SW480 (cell line): ENCODE measurements at regions not wholly inside any gene's neighbourhood (a gene's known extent, or its start where the extent isn't known, plus 50 kb on each side); places are given as distances from the start of the nearest gene placed in this dataset.

Experiments used
- DNase-seq: peaks from one replicate; pipeline ENCODE4 v3.0.0-alpha.2; 2016; ENCODE audit warnings: low spot score

DNA sequence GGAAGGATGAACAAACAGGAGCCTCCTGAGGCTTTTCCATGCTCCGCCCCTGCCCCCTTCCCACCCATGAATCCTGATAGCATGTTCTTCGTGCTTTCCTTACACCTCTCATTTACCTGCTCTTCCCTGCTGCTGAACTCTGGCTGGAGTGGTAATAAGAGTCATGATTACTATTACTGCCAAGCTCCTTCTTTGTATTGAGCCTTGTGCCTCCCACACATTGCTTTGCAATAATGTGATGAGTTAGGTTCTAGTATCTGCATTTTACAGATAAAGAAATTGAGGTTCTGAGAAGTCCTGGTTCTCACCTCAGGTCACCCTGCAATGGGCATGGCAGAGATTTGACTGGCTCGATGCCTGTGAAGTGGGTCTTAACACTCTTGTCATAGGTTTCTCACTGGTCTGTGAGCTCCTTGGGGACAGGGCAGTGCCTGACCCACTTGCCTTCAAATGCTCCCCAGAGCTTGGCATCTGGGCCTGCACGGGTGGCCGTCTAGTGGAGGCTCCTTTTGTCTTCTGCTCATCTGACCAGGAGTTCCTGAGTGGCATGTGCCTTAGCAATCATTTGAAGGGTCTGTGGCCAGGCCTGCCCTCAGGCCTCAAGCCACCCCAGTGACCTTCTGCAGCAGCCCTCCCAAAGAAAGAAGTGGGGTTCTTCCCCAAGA, 309.2 kb upstream of the ZMIZ1 start:
- DNase-seq, result no peak

- no peak for DNase-seq
These were observed 308.1 kb upstream of the ZMIZ1 start for GRCh38 chr10:78760463-78761310.

DNA sequence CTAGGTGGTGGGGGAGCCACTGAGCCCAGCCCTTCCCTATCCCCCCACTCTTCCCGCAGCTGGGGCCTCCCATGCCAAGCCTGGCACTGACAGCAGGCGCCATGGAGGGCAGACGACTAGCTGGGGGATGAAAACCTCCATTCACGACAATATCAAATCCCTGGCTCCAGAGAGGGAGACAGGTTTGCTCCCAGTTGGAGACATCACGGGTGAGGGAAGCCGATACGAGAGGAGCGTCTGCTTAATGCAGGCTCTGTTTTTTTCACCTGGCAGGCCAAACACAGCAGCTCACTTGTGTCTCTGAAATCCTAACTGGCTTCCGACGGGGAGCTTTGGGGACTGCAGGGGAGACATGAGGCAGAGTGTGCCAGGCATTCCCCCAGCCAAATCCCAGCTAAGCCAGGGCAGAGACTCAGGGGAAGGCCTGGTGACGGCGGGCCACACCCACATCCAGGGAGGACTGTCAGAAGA, 307.4 kb upstream of the ZMIZ1 start:
- no peak for DNase-seq

DNA sequence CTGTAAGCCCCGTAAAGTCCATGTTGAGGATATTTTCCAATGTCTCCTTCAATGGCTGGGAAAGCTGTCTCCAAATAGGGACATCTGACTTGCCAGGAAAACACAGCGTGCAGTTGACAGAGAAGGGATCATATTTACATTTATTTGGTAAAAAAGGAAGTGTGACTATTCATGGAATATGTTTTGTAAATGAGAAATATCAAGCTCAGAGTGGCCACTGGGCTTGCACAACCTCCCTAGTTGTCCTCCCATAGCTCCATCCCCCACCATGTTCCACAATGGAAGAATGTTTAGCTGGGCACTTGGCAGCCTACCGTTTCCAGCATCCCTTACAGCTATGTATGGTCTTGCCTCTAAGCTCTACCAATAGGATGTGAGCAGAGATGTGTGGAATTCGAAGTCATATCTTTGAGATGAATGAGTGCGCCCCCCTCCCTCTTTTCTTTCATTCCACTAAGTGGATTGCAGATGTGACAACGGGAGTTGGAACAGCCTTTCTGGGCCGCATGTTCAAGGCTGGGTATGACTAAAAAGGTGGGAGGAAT, 306.6 kb upstream of the ZMIZ1 start:
- no peak for DNase-seq

- DNase-seq, result no peak
These were observed 305.5 kb upstream of the ZMIZ1 start for GRCh38 chr10:78763234-78763633.

DNA sequence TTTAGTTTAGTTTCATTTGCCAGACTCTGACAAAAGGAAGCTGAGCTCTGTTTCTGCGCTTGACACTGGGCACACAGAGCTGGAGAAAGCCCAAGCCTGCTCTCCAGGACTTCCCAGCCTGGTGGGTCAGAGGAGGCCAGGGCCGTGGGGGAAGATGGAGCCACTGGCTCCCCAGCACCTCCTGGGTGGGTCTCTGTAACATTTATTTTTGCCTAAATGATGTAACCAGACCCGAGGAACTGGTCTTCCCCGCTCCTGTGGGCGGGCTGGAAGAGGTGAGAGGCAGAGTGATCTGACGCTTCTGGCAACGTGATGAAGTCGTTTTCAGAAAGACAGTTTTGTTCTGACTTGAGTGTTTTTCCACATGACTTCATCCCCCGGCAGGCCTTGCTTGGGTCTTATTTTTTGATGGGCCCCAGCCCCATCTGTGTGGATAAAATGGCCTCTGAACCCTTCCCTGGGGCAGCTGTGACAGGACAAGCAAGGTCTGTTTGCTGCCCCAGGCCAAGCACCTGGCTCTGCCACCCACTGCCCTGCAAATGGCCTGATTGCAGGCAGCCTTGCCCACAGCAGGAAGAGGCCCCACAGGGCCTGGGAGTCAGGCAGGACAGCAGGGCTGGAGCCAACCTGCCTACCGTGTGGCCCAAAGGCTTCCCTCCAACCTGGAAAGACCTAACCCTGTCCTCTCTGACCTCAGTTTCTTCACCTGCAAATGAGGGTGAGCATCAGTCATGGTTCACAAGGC, 304.9 kb upstream of the ZMIZ1 start:
- no peak for DNase-seq

DNA sequence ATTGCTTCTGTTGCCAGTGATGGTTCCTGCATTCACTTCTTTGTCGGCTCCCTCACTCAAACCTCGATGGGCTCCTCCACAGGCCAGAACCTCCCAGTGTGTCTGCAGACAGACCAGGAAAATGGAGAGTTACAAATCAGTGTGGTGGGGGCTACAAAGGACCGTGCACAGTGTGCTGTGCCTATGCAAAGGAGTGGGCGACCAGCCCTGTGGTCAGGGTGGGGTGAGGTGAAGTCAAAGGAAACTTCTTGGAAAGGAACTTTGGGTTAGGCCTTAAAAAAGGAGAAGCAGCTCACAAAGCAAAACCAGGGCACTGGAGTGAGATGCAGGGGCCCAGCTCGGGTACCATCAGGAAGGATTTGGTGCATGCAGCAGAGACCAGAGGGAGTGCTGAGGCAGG, 304.3 kb upstream of the ZMIZ1 start:
- DNase-seq, result no peak

- DNase-seq, result no peak
These were observed 303.8 kb upstream of the ZMIZ1 start for GRCh38 chr10:78764846-78765430.

DNA sequence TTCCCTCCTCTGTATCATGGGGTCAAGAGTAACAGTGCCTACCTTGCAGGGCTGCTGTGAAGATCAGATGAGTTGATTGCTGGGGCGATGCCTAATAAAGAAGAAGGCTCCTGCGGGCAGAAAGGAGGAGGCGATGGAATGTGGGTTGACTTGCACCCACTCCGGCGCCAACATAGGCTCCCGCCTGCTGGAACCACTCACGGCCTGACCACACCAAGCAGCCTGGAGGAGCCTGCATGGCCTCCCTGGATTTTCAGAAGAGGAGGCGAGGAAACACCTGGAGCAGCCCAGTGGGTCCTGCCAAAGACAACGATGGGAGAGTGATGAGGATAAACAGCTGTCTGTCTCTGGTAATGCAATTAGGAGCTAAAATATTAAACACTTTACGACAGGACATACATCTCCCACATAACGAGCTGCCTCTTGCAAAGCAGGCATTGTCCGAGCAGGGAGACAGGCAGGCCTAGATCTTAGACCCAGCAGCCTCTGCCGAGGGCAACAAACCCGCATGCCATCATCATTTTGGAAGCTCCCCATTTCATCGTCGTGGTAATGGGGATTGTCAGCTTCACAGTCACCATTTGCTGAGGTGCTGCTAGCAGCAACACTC, 302.9 kb upstream of the ZMIZ1 start:
- no peak for DNase-seq

- DNase-seq, result no peak
These were observed 302.2 kb upstream of the ZMIZ1 start for GRCh38 chr10:78766603-78767002.

- no peak for DNase-seq
These were observed 300.5 kb upstream of the ZMIZ1 start for GRCh38 chr10:78768041-78768835.

GRCh38 chr10:78768876-78769275, 299.9 kb upstream of the ZMIZ1 start:
- no peak for DNase-seq

- DNase-seq, result no peak
These were observed 299.2 kb upstream of the ZMIZ1 start for GRCh38 chr10:78769526-78769925.

GRCh38 chr10:78770167-78771090, 298.3 kb upstream of the ZMIZ1 start:
- no peak for DNase-seq

GRCh38 chr10:78771260-78771659, 297.5 kb upstream of the ZMIZ1 start:
- no peak for DNase-seq

DNA sequence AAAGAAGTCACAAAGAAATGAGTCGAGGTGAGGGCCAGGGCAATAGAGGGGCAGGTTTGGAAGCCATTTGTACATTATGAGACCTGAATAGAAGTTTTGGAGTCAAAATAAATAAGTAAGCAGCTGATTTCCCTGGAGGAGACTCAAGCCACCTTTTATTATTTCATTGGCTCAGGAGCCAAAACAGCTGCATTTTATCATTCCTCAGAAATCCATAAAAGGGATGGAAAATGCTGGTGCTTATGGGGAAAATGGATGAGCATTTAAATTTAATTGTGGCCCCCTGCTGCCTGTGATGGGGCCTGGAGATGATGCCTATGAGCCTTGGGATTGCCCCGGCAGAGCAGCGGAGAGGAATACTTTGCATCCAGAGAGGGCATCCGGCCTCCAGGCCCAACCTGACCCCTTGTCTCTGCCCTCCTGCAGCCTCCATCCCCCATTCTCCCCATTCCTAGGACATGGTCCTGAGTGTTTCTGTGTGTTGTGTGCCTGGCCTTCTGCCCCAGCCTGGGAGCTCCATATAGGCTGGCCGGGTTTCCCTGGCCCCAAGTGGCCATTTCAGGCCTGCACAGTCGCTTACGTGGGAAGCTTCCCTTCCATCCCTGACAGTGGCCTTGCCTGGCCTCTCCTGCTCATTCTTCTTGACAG, 296.8 kb upstream of the ZMIZ1 start:
- no peak for DNase-seq

- no peak for DNase-seq
These were observed 296.3 kb upstream of the ZMIZ1 start for GRCh38 chr10:78772486-78772885.

DNA sequence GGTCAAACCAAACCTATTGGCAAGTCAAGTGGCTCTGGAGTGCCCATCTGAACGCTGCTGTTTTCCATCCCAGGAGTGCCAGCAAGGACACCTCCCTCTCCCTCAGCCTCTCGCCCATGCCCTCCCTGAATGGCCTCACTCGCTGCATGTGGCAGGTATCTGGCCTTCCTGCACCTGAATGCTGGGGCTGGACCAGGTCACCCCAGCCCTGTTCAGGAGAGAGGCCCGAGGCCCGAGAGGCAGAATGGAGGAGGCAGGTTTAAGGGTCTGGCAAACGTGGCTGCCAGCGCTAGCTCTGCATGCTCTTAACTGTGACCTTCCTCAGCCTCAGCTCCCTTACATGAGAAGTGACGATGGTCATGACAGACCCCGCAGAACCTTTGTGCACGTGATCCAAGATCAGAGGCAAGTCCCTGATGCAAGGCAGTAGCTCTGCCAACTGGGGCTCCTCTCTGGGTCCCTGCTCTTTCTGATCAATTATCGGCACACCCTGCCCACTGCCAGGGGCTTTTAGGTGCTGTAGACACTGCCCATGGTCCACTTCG, 295.7 kb upstream of the ZMIZ1 start:
- no peak for DNase-seq

- DNase-seq, result no peak
These were observed 294.2 kb upstream of the ZMIZ1 start for GRCh38 chr10:78774614-78774998.
